Calu3 (cell line): ENCODE measurements at regions not wholly inside any gene's neighbourhood (a gene's known extent, or its start where the extent isn't known, plus 50 kb on each side); places are given as distances from the start of the nearest gene placed in this dataset.

Experiments used
- BruUV-seq: library from RNA; stranded (reverse); fragments of 400-500 nt; replicated peaks from 2 replicates; lab custom pipeline; 2021; lab: Mats Ljungman, UMichigan
- CTCF ChIA-PET: fragments of 300-600 bp; sonication (Branson Sonifier 250); formaldehyde crosslinking; loops from one replicate; lab custom pipeline; 2022; ENCODE audit warnings: antibody characterized with exemption; lab: Charles Lee
- DNase-seq: peaks from one replicate; pipeline ENCODE4 v3.0.0; 2022
- H3K27ac Mint-ChIP-seq: one replicate; pipeline ENCODE4 v1.8.0; 2022; ENCODE audit warnings: mixed read lengths; ENCODE audit not compliant: unreplicated experiment
- H3K27me3 Mint-ChIP-seq: one replicate; pipeline ENCODE4 v1.8.0; 2022; ENCODE audit warnings: mixed read lengths; ENCODE audit not compliant: unreplicated experiment
- H3K36me3 Mint-ChIP-seq: one replicate; pipeline ENCODE4 v1.8.0; 2022; ENCODE audit warnings: mild to moderate bottlenecking, moderate library complexity, mixed read lengths; ENCODE audit not compliant: insufficient read depth, unreplicated experiment
- H3K4me1 Mint-ChIP-seq: one replicate; pipeline ENCODE4 v1.8.0; 2022; ENCODE audit warnings: mild to moderate bottlenecking, low read depth, mixed read lengths; ENCODE audit not compliant: unreplicated experiment
- H3K4me3 Mint-ChIP-seq: one replicate; pipeline ENCODE4 v1.8.0; 2022; ENCODE audit warnings: mild to moderate bottlenecking, low read depth, moderate library complexity, mixed read lengths; ENCODE audit not compliant: unreplicated experiment
- H3K9me3 Mint-ChIP-seq: one replicate; pipeline ENCODE4 v1.8.0; 2022; ENCODE audit warnings: low read depth, mixed read lengths; ENCODE audit not compliant: unreplicated experiment
- intact Hi-C: fragments of 100-400 bp; cut with micrococcal nuclease; formaldehyde crosslinking; loops from one replicate; pipeline ENCODE4 v1.10.0; 2022; ENCODE audit not compliant: unreplicated experiment
- TF ChIP-seq, protein P1 (sequence below): fragments of 200-600 bp; IDR thresholded peaks from one replicate; pipeline ENCODE4 v1.8.0; 2022; ENCODE audit warnings: antibody characterized with exemption; ENCODE audit not compliant: unreplicated experiment

GRCh38 chr3:72223116-72223515, 438.2 kb upstream of the PROK2 start:
- H3K36me3 Mint-ChIP-seq, result no peaks in the 10 kb centered on the region

DNA sequence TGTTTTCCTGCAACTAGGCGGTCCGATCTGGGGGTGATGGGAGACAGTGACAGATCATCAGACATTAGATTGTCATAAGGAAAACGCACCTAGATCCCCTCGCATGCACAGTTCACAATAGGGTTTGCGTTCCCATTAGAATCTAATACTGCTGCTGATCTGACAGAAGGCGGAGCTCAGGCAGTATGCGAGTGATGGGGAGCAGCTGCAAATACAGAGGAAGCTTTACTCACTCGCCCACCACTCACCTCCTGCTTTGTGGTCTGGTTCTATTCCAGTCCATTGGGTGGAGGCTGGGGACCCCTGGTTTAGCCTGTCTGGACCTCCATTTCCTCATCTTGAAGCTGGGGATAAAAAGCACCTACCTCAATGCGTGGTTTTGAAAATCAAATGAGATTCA, 437.5 kb upstream of the PROK2 start:
- Mint-ChIP-seq H3K4me1 (no peaks in the 10 kb centered on the region), H3K27ac (no peak overlapping the region), H3K36me3 (no peaks in the 10 kb centered on the region), H3K27me3 (peaks cover 16% of the 10 kb centered on the region), H3K4me3 (no peak overlapping the region), H3K9me3 (peaks cover 14% of the 10 kb centered on the region)
- TF ChIP-seq, protein P1, sequence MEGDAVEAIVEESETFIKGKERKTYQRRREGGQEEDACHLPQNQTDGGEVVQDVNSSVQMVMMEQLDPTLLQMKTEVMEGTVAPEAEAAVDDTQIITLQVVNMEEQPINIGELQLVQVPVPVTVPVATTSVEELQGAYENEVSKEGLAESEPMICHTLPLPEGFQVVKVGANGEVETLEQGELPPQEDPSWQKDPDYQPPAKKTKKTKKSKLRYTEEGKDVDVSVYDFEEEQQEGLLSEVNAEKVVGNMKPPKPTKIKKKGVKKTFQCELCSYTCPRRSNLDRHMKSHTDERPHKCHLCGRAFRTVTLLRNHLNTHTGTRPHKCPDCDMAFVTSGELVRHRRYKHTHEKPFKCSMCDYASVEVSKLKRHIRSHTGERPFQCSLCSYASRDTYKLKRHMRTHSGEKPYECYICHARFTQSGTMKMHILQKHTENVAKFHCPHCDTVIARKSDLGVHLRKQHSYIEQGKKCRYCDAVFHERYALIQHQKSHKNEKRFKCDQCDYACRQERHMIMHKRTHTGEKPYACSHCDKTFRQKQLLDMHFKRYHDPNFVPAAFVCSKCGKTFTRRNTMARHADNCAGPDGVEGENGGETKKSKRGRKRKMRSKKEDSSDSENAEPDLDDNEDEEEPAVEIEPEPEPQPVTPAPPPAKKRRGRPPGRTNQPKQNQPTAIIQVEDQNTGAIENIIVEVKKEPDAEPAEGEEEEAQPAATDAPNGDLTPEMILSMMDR, result no peak
- DNase-seq, result no peak
- CTCF ChIA-PET, result no interaction called here
- BruUV-seq, result no TSS peak
- intact Hi-C loops, result no loop called here

More at GRCh38 chr3:72223116-72223515, 438.2 kb upstream of the PROK2 start:
- Mint-ChIP-seq H3K27ac (no peak overlapping the region), H3K4me3 (no peak overlapping the region), H3K4me1 (no peaks in the 10 kb centered on the region), H3K9me3 (peaks cover 14% of the 10 kb centered on the region), H3K27me3 (peaks cover 23% of the 10 kb centered on the region)
- CTCF ChIA-PET, result interaction anchor here (0.7 kb wide), 1 partner anchor 32 kb away, joined by 3 read pairs; no protein-coding TSS in a partner anchor
- BruUV-seq, result no TSS peak
- DNase-seq, result no peak
- TF ChIP-seq, protein P1, result no peak
- intact Hi-C loops, result no loop called here

DNA sequence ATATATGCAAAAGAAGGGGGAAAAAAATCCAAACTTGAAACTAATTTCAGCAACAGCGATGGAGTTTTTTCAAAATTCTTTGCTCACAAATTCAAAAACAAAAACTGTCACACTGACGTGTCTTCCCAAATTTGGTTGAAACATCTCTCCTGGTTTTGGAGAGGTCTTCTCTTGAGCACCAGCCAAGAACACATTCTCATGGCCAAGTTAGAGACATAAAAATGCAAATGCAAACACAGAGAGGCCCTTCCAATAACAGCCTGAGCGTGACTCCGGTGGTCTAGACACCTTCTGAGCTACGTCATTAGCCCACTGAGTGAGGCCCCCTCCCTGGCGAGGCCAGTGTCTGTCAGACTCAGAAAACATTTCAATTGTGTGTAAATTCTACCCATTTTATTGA, 436.0 kb upstream of the PROK2 start:
- TF ChIP-seq, protein P1, result no peak
- CTCF ChIA-PET, result no interaction called here
- peaks cover 12% of the 10 kb centered on the region for H3K9me3 Mint-ChIP-seq
- intact Hi-C loops, result no loop called here
- H3K27ac Mint-ChIP-seq, result no peak overlapping the region
- no peak overlapping the region for H3K4me3 Mint-ChIP-seq
- no TSS peak for BruUV-seq
- no peak for DNase-seq
- H3K36me3 Mint-ChIP-seq, result no peaks in the 10 kb centered on the region
- H3K27me3 Mint-ChIP-seq, result peaks cover under 1% of the 10 kb centered on the region
- no peaks in the 10 kb centered on the region for H3K4me1 Mint-ChIP-seq

DNA sequence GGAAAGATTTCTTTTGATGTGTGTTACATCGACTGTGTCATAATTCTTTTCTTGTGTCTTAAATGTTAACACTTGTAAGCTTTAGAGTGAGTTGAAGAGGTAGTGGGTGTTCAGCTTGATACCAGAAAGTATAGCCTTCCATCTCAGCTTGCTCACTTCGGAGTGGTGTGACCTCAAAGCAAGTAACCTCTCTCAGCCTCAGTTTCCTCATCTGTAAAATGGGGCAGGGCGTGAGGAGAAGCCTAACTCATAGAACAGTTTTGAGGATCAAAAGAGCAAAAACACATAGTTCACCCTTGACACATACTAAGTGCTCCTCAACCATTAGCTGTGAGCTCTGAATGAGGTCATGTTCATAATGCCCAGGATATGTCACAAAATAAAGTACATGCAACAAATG, 434.8 kb upstream of the PROK2 start:
- peaks cover 3% of the 10 kb centered on the region for H3K9me3 Mint-ChIP-seq
- H3K27ac Mint-ChIP-seq, result no peak overlapping the region
- no peaks in the 10 kb centered on the region for H3K4me1 Mint-ChIP-seq
- TF ChIP-seq, protein P1, result no peak
- no peaks in the 10 kb centered on the region for H3K36me3 Mint-ChIP-seq
- no peak for DNase-seq
- BruUV-seq, result no TSS peak
- no peak overlapping the region for H3K4me3 Mint-ChIP-seq
- intact Hi-C loops, result no loop called here
- H3K27me3 Mint-ChIP-seq, result no peaks in the 10 kb centered on the region
- CTCF ChIA-PET, result no interaction called here
